EL (cell line): ENCODE measurements at regions not wholly inside any gene's neighbourhood (a gene's known extent, or its start where the extent isn't known, plus 50 kb on each side); places are given as distances from the start of the nearest gene placed in this dataset.

ENCODE experiments used
- DNase-seq: peaks from one replicate; pipeline ENCODE4 v3.0.0-alpha.2; 2016

- no peak for DNase-seq
Observed at GRCh38 chr5:33334829-33335228, 105.9 kb upstream of the TARS1 start.

- no peak for DNase-seq
Observed at GRCh38 chr5:33336891-33337636, 103.7 kb upstream of the TARS1 start.

GRCh38 chr5:33337637-33337992 lies 103.2 kb upstream of the TARS1 start:
- DNase-seq = no peak

GRCh38 chr5:33338336-33339110 lies 102.2 kb upstream of the TARS1 start:
- no peak for DNase-seq

GRCh38 chr5:33339413-33339812 lies 101.4 kb upstream of the TARS1 start:
- DNase-seq = no peak

GRCh38 chr5:33340195-33340594 lies 100.6 kb upstream of the TARS1 start:
- no peak for DNase-seq

- DNase-seq = no peak
Observed at GRCh38 chr5:33341351-33341750, 99.4 kb upstream of the TARS1 start.

GRCh38 chr5:33343676-33344327 lies 97.0 kb upstream of the TARS1 start:
- peak; percentile 88 for DNase-seq

GRCh38 chr5:33346534-33346933 lies 94.2 kb upstream of the TARS1 start:
- no peak for DNase-seq

- DNase-seq = no peak
Observed at GRCh38 chr5:33361781-33362180, 79.0 kb upstream of the TARS1 start.

- DNase-seq = peak; percentile 4
Observed at GRCh38 chr5:33362915-33363314, 77.8 kb upstream of the TARS1 start.

- DNase-seq = no peak
Observed at GRCh38 chr5:33363537-33363936, 77.2 kb upstream of the TARS1 start.

GRCh38 chr5:33364406-33364805 lies 76.4 kb upstream of the TARS1 start:
- DNase-seq = no peak

GRCh38 chr5:33367416-33367815 lies 73.3 kb upstream of the TARS1 start:
- DNase-seq = no peak

- DNase-seq = peak; percentile 89
Observed at GRCh38 chr5:33369485-33370465, 71.0 kb upstream of the TARS1 start.

GRCh38 chr5:33370466-33370859 lies 70.3 kb upstream of the TARS1 start:
- DNase-seq = no peak

GRCh38 chr5:33371660-33372059 lies 69.1 kb upstream of the TARS1 start:
- peak; percentile 43 for DNase-seq

GRCh38 chr5:33372721-33373472 lies 67.9 kb upstream of the TARS1 start:
- DNase-seq = no peak

- DNase-seq = no peak
Observed at GRCh38 chr5:33375900-33376299, 64.9 kb upstream of the TARS1 start.

GRCh38 chr5:33379757-33380156 lies 61.0 kb upstream of the TARS1 start:
- peak; percentile 55 for DNase-seq

GRCh38 chr5:33381243-33381642 lies 59.5 kb upstream of the TARS1 start:
- DNase-seq = no peak
